ENCODE measurements at regions not wholly inside any gene's neighbourhood (a gene's known extent, or its start where the extent isn't known, plus 50 kb on each side); places are given as distances from the start of the nearest gene placed in this dataset.

GRCh38 chr4:64614276-64614675 lies 205.0 kb upstream of the TECRL start:
- Histone ChIP-seq H3K4me2 (ENCODE audit: insufficient read depth in 1 of 2, low read depth in 2 of 2, low read length in 2 of 2) (no peak overlapping the region), H2BK120ac (replicated peaks; ENCODE audit: low read depth, low read length) (no peak overlapping the region), H3K18ac (ENCODE audit: extremely low read depth, low read length) (no peak overlapping the region), H3K9ac (replicated peaks in 1 of 4; ENCODE audit: extremely low read depth in 1 of 4, low read depth in 3 of 4, low read length in 3 of 4) (no peak overlapping the region), H3K79me1 (ENCODE audit: low read depth, low read length) (no peaks in the 10 kb centered on the region), H3K36me3 (ENCODE audit: control insufficient read depth in 2 of 4, insufficient read depth in 4 of 4, low read length in 3 of 4) (no peaks in the 10 kb centered on the region), H2BK12ac (ENCODE audit: low read depth, low read length) (no peak overlapping the region), H4K91ac (replicated peaks; ENCODE audit: insufficient read length, low read length) (no peak overlapping the region), H3K4ac (replicated peaks; ENCODE audit: insufficient read length, low read depth, low read length) (no peak overlapping the region), H2BK15ac (ENCODE audit: low read length) (no peak overlapping the region), H4K20me1 (replicated peaks in 1 of 2; ENCODE audit: control insufficient read depth in 1 of 2, insufficient read depth in 2 of 2, low read length in 2 of 2) (no peaks in the 10 kb centered on the region), H3K79me2 (ENCODE audit: control insufficient read depth in 1 of 2, insufficient read depth in 2 of 2, low read length in 2 of 2) (no peaks in the 10 kb centered on the region), H3K23me2 (ENCODE audit: low read depth, low read length) (no peaks in the 10 kb centered on the region; the same call in 1 of the 2 replicates), H2BK20ac (ENCODE audit: low read length) (no peak overlapping the region), H2AK5ac (ENCODE audit: low read depth, low read length) (no peak overlapping the region), H2AFZ (ENCODE audit: low read length) (no peak overlapping the region), H3K9me3 (ENCODE audit: insufficient read depth in 2 of 2, low read depth in 1 of 2, low read length in 1 of 2) (no peaks in the 10 kb centered on the region), H3K27ac (ENCODE audit: low read depth, low read length) (no peak overlapping the region), H3K56ac (replicated peaks; ENCODE audit: insufficient read length, low read depth, low read length) (no peak overlapping the region), H3K4me3 (ENCODE audit: extremely low read depth in 1 of 4, insufficient read depth in 2 of 4, low read depth in 3 of 4, low read length in 4 of 4) (no peak overlapping the region), H4K8ac (ENCODE audit: extremely low read depth, insufficient read depth, low read length) (no peak overlapping the region), H3K27me3 (replicated peaks in 1 of 4; ENCODE audit: control insufficient read depth in 3 of 4, extremely low read depth in 1 of 4, insufficient read depth in 3 of 4, low read length in 3 of 4) (no peaks in the 10 kb centered on the region), H3K14ac (ENCODE audit: insufficient read length) (no peak overlapping the region), H4K5ac (ENCODE audit: insufficient read length, low read depth, low read length) (no peak overlapping the region), H3K4me1 (replicated peaks in 1 of 4; ENCODE audit: control insufficient read depth in 3 of 4, insufficient read depth in 4 of 4, low read length in 3 of 4) (no peaks in the 10 kb centered on the region), H3K23ac (ENCODE audit: insufficient read length) (no peak overlapping the region), H2BK5ac (ENCODE audit: low read depth, low read length) (no peak overlapping the region)
- FAIRE-seq (no peak), DNase-seq (ENCODE audit: low read depth in 1 of 2, low spot score in 2 of 2) (no peak)
- ChIA-PET POLR2A (ENCODE audit: partially characterized antibody) (no interaction called here), CTCF (ENCODE audit: partially characterized antibody) (no interaction called here)
- TF ChIP-seq BCL11A (IDR thresholded peaks at IDR 0.05; ENCODE audit: low read depth in 2 of 2, low read length in 2 of 2): no peak
- no peak for TF ChIP-seq EGR1 (IDR thresholded peaks at IDR 0.05; ENCODE audit: borderline replicate concordance, low read depth, low read length)
- TF ChIP-seq RFX5 (IDR thresholded peaks at IDR 0.05; ENCODE audit: borderline replicate concordance, low read depth, low read length): no peak
- no peak for TF ChIP-seq TAF1 (IDR thresholded peaks at IDR 0.05; ENCODE audit: low read depth, low read length)
- 95% methylated on average over 4 of the region's 4 CpGs; no CpG with 5 or more reads in 1 of the 2 experiments for WGBS, 2 experiments (ENCODE audit: extremely low coverage in 1 of 2, insufficient coverage in 1 of 2, insufficient read length in 1 of 2, insufficient replicate concordance in 2 of 2, low coverage in 1 of 2, low lambda C conversion rate in 2 of 2, missing lambda C conversion rate in 1 of 2)
